Uterus (tissue), 3 donors: ENCODE measurements at regions not wholly inside any gene's neighbourhood (a gene's known extent, or its start where the extent isn't known, plus 50 kb on each side); places are given as distances from the start of the nearest gene placed in this dataset.

Experiments
- DNase-seq, 2 donors: peaks; one replicate each; pipeline ENCODE4 v3.0.0-alpha.2; 2019 to 2020
- H3K27ac ChIP-seq, 2 donors: fragments of 200-600 bp; sonication (generic); 1 replicate in 1 of 2; 2 replicates in 1 of 2; pipeline ENCODE4 v1.5.1; 2016 to 2018
- H3K27me3 ChIP-seq, 2 donors: fragments of 200-600 bp; sonication (generic); one replicate each; pipeline ENCODE4 v1.5.1; 2018 to 2019; ENCODE audit warnings: control low read depth in 1 of 2
- H3K36me3 ChIP-seq, 2 donors: fragments of 200-600 bp; sonication (generic); one replicate each; pipeline ENCODE4 v1.5.1; 2019; ENCODE audit warnings: control low read depth in 1 of 2
- H3K4me1 ChIP-seq, 2 donors: fragments of 200-600 bp; sonication (generic); one replicate each; pipeline ENCODE4 v1.5.1; 2018 to 2019; ENCODE audit warnings: control low read depth in 1 of 2
- H3K4me3 ChIP-seq, 2 donors: fragments of 200-600 bp; sonication (generic); 1 replicate in 1 of 2; 2 replicates in 1 of 2; pipeline ENCODE4 v1.5.1; 2018 to 2019; ENCODE audit warnings: mild to moderate bottlenecking in 1 of 2
- H3K9me3 ChIP-seq, 2 donors: fragments of 200-600 bp; sonication (generic); one replicate each; pipeline ENCODE4 v1.5.1; 2019; ENCODE audit warnings: control low read depth in 1 of 2
- POLR2A ChIP-seq, 2 donors: fragments of 450-650 bp; IDR thresholded peaks; one replicate each; pipeline ENCODE4 v1.6.1; 2016; ENCODE audit warnings: antibody characterized with exemption in 2 of 2, mild to moderate bottlenecking in 1 of 2, moderate library complexity in 1 of 2
- intact Hi-C: fragments of 100-400 bp; cut with DNase I; formaldehyde crosslinking; loops from one replicate; pipeline ENCODE4 v1.15.1; 2023; ENCODE audit warnings: low total_unique reads
- TF ChIP-seq, protein P1 (sequence below), 4 experiments: fragments of 200-600 bp in 2 of 4; fragments of 450-650 bp in 2 of 4; sonication (generic) in 2 of 4; IDR thresholded peaks; one replicate each; pipeline ENCODE4 v1.5.1; 2016 to 2019; ENCODE audit warnings: antibody characterized with exemption in 4 of 4, mild to moderate bottlenecking in 2 of 4, moderate library complexity in 1 of 4
- donor health status: DM: yes; HTN: yes; CAD: no.

DNA sequence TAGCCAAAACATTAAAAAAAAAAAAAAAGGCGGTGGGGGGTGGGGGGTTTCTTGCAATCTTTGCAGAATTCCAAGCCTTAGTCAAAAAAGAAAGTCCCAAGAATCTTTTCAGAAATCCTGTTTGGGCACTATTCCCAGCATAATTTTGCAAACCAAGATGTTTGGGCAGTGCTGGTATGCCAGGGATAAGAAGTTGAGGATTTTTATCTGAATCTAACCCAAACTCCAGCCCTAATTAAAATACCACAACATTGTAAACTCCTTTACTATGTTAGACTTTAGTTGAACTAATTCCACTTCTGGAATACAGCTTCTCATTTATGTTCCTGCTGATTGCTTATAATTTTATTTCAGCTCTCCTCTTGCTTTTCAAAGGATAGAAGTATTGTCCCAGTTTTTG lies 504.1 kb upstream of the ADGRL2 start:
- intact Hi-C loops = no loop called here
- no peak for DNase-seq
- Histone ChIP-seq H3K36me3 (no peaks in the 10 kb centered on the region), H3K27ac (no peak overlapping the region), H3K4me1 (no peaks in the 10 kb centered on the region), H3K4me3 (no peak overlapping the region), H3K9me3 (no peaks in the 10 kb centered on the region), H3K27me3 (no peaks in the 10 kb centered on the region)
- TF ChIP-seq POLR2A (IDR thresholded peaks at IDR 0.05) = no peak
- TF ChIP-seq, protein P1, sequence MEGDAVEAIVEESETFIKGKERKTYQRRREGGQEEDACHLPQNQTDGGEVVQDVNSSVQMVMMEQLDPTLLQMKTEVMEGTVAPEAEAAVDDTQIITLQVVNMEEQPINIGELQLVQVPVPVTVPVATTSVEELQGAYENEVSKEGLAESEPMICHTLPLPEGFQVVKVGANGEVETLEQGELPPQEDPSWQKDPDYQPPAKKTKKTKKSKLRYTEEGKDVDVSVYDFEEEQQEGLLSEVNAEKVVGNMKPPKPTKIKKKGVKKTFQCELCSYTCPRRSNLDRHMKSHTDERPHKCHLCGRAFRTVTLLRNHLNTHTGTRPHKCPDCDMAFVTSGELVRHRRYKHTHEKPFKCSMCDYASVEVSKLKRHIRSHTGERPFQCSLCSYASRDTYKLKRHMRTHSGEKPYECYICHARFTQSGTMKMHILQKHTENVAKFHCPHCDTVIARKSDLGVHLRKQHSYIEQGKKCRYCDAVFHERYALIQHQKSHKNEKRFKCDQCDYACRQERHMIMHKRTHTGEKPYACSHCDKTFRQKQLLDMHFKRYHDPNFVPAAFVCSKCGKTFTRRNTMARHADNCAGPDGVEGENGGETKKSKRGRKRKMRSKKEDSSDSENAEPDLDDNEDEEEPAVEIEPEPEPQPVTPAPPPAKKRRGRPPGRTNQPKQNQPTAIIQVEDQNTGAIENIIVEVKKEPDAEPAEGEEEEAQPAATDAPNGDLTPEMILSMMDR (IDR thresholded peaks at IDR 0.05) = no peak

GRCh38 chr1:81290326-81290725 lies 510.4 kb upstream of the ADGRL2 start:
- Histone ChIP-seq H3K27ac (no peak overlapping the region), H3K27me3 (no peaks in the 10 kb centered on the region), H3K4me3 (no peak overlapping the region), H3K9me3 (no peaks in the 10 kb centered on the region), H3K4me1 (no peaks in the 10 kb centered on the region), H3K36me3 (no peaks in the 10 kb centered on the region)
- intact Hi-C loops = no loop called here
- TF ChIP-seq, protein P1 (IDR thresholded peaks at IDR 0.05) = no peak
- no peak for TF ChIP-seq POLR2A (IDR thresholded peaks at IDR 0.05)
- DNase-seq = no peak

DNA sequence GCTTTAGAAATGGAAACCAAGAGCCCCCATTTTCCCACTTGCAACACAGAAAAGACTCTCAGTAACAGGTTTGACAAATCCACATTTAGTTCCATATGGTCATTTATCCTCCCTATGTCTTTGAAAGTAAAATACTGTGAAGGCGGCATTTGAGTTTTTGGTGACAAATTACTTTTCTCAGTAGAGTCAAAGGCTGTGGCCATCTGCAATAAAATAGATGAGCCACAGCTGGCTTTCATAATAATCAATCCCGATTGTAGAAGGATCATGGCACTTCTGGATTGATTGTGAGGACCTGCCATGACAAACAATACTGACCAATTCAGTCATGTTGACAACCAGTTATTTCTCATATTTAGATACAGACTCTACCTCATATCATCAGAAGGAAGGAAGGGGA lies 512.0 kb upstream of the ADGRL2 start:
- H3K9me3 ChIP-seq = no peaks in the 10 kb centered on the region
- intact Hi-C loops = no loop called here
- no peaks in the 10 kb centered on the region for H3K27me3 ChIP-seq
- no peaks in the 10 kb centered on the region for H3K4me1 ChIP-seq
- DNase-seq = no peak
- TF ChIP-seq, protein P1 (IDR thresholded peaks at IDR 0.05) = no peak
- no peak for TF ChIP-seq POLR2A (IDR thresholded peaks at IDR 0.05)
- H3K36me3 ChIP-seq = no peaks in the 10 kb centered on the region
- H3K4me3 ChIP-seq = no peak overlapping the region
- no peak overlapping the region for H3K27ac ChIP-seq

- intact Hi-C loops = no loop called here
- no peak for DNase-seq
- Histone ChIP-seq H3K36me3 (no peaks in the 10 kb centered on the region), H3K27ac (no peak overlapping the region), H3K4me1 (no peaks in the 10 kb centered on the region), H3K4me3 (no peak overlapping the region), H3K9me3 (no peaks in the 10 kb centered on the region), H3K27me3 (no peaks in the 10 kb centered on the region)
- TF ChIP-seq, protein P1 (IDR thresholded peaks at IDR 0.05) = no peak
- no peak for TF ChIP-seq POLR2A (IDR thresholded peaks at IDR 0.05)
Observed at GRCh38 chr1:81287411-81288080, 513.2 kb upstream of the ADGRL2 start.

- Histone ChIP-seq H3K27me3 (no peaks in the 10 kb centered on the region), H3K9me3 (no peaks in the 10 kb centered on the region), H3K36me3 (no peaks in the 10 kb centered on the region), H3K27ac (no peak overlapping the region), H3K4me1 (no peaks in the 10 kb centered on the region), H3K4me3 (no peak overlapping the region)
- intact Hi-C loops = no loop called here
- TF ChIP-seq, protein P1 (IDR thresholded peaks at IDR 0.05) = no peak
- DNase-seq = no peak
Observed at GRCh38 chr1:81270051-81270450, 530.7 kb upstream of the ADGRL2 start.
